Umbilical cord (tissue), 1 donor: ENCODE measurements at regions not wholly inside any gene's neighbourhood (a gene's known extent, or its start where the extent isn't known, plus 50 kb on each side); places are given as distances from the start of the nearest gene placed in this dataset.
"Not testable (repeated sequence)": the region's sequence is repeated elsewhere in the genome, so short reads cannot be mapped to it uniquely, and the experiment has no call there.

Experiments
- DNase-seq: peaks from one replicate; pipeline ENCODE4 v3.0.0-alpha.2; 2015; ENCODE audit warnings: low spot score

DNA sequence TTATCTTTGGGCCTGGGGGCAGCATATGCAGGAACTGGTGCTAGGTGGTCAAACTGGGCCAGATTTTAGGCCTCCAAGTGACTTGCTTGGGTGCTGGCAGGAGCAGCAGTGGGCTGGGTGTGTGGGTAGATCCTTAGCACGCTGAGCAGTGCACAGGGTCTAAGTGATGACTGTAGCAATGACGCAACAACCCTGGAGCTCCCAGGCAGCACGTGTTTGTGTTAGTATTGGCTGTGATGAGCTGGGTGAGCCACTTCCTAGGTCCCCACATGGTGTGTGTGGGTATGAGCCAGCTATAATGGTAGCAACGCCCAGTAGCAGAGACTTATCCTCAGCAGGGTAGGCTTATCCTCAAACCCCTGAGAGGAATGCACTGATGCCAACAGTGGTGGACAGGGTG, 570.6 kb upstream of the ROBO1 start:
- DNase-seq = no peak

DNA sequence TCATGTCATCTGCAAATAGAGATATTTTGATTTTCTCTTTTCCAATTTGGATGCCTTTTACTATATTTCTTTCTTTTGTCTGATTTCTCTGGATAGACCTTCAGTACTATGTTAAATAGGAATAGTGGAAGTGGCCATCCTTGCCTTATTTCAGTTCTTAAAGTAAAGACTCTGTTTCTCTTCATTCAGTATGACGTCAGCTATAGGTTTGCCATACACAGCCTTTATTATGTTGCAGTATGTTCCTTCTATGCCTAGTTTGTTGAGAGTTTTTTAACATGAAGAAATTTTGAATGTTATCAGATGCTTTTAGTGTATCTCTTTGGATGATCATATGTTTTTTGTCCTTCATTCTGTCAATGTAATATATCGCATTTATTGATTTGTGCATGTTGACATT, 566.7 kb upstream of the ROBO1 start:
- no peak for DNase-seq

GRCh38 chr3:80331494-80332170, 563.8 kb upstream of the ROBO1 start:
- no peak for DNase-seq

- DNase-seq = not testable (repeated sequence)
Observed at GRCh38 chr3:80314541-80314940, 546.7 kb upstream of the ROBO1 start.

DNA sequence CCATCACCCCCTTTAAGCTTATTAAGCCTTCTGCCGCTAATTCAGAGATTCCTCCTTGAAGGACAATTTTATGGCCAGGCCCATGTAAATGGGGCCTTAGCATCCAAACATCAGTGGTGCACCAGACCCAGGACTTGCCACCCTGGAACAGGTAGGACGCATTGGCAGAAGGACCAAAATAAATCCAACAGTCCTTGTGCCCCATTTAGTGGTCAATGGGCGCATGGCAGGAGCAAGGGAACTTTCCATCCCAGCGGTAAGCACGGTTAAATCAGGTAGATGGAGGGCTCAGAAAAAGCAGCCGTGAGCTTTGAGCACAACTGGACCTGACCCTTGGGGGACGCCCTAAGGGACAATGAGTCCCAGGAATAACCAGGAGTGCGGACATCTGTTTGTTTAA, 540.8 kb upstream of the ROBO1 start:
- DNase-seq = no peak

GRCh38 chr3:80307844-80308243, 540.0 kb upstream of the ROBO1 start:
- DNase-seq = no peak

DNA sequence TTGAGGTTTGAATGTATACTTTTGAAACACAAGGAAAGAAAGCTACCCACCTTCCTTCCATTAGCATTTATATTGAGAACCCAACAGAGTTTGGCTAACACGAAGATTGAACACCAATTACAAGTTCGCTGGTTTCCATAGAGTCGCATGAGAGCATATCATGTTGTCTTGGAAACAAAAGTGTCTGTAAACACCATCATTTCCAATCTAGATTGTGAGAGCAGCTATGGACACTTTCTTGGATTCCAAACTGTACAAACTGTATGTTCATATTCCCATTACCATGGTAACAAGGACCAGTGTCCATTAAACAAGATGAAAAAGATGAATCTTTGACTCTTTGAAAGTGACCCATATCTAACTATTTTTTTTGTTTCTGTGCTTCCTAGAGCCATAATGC, 529.9 kb upstream of the ROBO1 start:
- no peak for DNase-seq

- DNase-seq = no peak
Observed at GRCh38 chr3:80285388-80285787, 517.6 kb upstream of the ROBO1 start.

DNA sequence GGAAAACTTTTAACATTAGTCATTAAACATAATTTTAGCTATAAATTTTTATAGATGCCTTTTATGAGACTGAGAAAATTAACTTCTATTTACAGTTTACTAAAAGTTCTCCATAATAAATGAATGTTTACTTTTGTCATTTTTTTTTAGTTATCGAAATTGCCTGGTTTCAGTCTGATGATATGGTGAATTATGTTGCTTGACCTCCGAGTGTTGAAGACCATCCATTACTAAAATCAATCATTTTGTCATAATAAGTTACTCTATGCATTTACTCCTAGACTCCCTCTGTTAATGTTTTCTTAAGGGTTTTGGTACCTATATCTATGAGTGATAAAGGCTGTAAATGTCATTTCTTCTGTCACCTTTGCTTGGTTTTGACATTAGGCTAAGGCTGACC, 516.0 kb upstream of the ROBO1 start:
- DNase-seq = no peak

- DNase-seq = no peak
Observed at GRCh38 chr3:80278056-80278455, 510.3 kb upstream of the ROBO1 start.

DNA sequence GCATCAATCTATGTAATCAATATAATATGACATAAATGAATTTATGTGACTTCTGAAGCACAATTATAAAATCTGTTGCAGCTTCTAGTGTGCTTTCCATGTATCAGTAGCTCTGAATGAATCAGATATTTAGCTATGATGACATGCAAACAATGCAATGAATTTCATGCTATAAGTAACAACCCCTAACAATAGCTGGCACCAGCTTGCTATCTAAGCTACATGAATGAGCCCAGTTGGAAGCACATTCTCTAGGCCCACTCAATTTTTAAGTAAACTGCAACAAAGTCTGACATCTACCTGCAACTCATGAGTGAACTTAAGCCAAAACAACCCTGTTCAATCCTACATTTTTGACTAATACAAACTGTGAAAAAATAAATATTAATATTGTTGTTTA, 507.3 kb upstream of the ROBO1 start:
- DNase-seq = no peak

- DNase-seq = no peak
Observed at GRCh38 chr3:80263260-80263659, 495.5 kb upstream of the ROBO1 start.

- DNase-seq = no peak
Observed at GRCh38 chr3:80261082-80261481, 493.3 kb upstream of the ROBO1 start.

- no peak for DNase-seq
Observed at GRCh38 chr3:80259736-80260135, 491.9 kb upstream of the ROBO1 start.

GRCh38 chr3:80252113-80252512, 484.3 kb upstream of the ROBO1 start:
- DNase-seq = no peak

GRCh38 chr3:80247766-80248165, 480.0 kb upstream of the ROBO1 start:
- DNase-seq = no peak

GRCh38 chr3:80244390-80244789, 476.6 kb upstream of the ROBO1 start:
- no peak for DNase-seq

DNA sequence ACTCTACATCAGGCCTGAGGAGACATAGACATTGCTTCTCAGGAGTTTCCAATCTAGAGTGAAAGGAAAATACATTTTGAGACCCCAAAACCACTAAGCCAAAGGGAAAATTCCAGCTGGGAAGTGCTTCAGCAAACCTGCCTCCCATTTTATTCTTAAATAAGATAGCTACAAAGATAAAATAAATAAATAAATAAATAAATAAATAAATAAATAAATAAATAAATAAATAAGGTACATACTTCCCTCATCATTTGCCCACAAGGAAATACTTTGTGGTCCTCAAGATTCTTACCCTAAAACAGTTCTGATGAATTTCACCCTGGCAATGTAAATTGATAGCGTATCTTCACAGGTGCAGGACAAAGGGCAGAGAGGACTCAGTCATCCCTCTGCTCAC, 474.0 kb upstream of the ROBO1 start:
- no peak for DNase-seq

DNA sequence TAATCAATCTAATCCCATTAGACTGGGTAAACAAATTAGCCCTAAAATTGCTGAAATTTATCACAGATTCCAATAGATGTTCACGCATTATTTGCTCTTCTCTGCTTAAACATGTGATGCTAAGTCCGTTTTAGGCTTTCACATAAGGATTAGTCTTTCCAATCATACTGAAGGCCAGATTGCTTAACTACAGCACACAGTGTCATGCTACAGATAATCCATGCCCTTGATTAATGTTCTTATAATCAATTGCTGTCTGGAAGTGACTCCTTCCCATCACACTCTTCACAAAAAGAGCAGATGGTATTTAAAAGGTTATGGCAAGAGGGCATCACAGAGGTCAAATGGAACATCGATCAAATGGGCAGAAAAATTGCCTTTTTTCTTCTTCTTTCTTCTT, 471.5 kb upstream of the ROBO1 start:
- DNase-seq = no peak

DNA sequence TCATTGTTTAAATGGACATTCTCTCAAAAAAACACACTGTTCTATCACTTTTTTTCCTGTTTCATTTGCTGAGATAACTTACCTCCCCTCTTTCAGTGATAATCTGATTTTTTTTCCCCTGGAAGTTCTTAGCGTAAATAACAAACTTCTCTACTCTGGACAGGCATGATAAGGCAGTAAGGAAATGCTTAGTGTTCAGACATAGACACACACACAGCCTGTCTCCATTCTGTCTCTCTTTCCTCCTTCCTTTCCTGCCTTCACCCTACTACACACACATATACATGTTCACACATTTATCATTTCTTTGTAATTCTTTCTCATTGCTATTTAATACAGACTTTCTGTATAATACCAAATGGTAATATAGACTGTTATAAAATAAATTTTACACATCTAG, 470.8 kb upstream of the ROBO1 start:
- DNase-seq = peak; percentile 6

- peak; percentile 1 for DNase-seq
Observed at GRCh38 chr3:80238152-80238551, 470.4 kb upstream of the ROBO1 start.

DNA sequence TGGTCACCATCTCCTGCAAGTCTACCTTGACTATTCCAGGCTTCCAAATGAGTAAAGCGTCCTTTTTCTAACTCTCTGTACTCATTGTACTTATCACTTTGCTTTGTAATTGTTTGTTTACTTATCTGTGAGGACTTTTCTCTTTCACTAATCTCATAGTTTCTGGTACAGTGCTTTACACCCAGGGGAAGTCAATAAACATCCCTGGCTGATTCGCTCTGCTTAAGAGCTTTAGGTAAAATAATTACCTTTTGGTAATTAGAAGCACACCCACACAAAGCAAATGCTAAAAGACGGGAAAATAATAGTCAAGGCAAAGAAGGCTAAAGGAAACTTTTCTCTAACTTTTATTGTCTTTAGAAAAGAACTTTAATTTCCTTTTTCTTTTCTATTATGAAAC, 466.9 kb upstream of the ROBO1 start:
- DNase-seq = no peak

GRCh38 chr3:80233576-80233975, 465.8 kb upstream of the ROBO1 start:
- no peak for DNase-seq

GRCh38 chr3:80232760-80233159, 465.0 kb upstream of the ROBO1 start:
- no peak for DNase-seq
